GOT3 (cell line): ENCODE measurements at regions not wholly inside any gene's neighbourhood (a gene's known extent, or its start where the extent isn't known, plus 50 kb on each side); places are given as distances from the start of the nearest gene placed in this dataset.
"Not testable (repeated sequence)": the region's sequence is repeated elsewhere in the genome, so short reads cannot be mapped to it uniquely, and the experiment has no call there.

Experiments
- DNase-seq: peaks from one replicate; lab custom pipeline; 2025; ENCODE audit warnings: mixed read lengths; lab: John Stamatoyannopoulos, UW

GRCh38 chr20:40893610-40894236, 134.9 kb upstream of the TOP1 start:
- DNase-seq: no peak

- no peak for DNase-seq
These were observed 134.4 kb upstream of the TOP1 start for GRCh38 chr20:40894237-40894630.

GRCh38 chr20:40895182-40895581, 133.4 kb upstream of the TOP1 start:
- no peak for DNase-seq

- no peak for DNase-seq
These were observed 131.6 kb upstream of the TOP1 start for GRCh38 chr20:40896814-40897700.

- no peak for DNase-seq
These were observed 129.3 kb upstream of the TOP1 start for GRCh38 chr20:40899344-40899743.

- DNase-seq: no peak
These were observed 127.9 kb upstream of the TOP1 start for GRCh38 chr20:40900666-40901215.

GRCh38 chr20:40902661-40903060, 126.0 kb upstream of the TOP1 start:
- DNase-seq: no peak

- no peak for DNase-seq
These were observed 120.3 kb upstream of the TOP1 start for GRCh38 chr20:40908309-40908708.

- DNase-seq: not testable (repeated sequence)
These were observed 119.1 kb upstream of the TOP1 start for GRCh38 chr20:40909489-40909888.

- not testable (repeated sequence) for DNase-seq
These were observed 118.2 kb upstream of the TOP1 start for GRCh38 chr20:40910436-40910835.

GRCh38 chr20:40911152-40911551, 117.5 kb upstream of the TOP1 start:
- not testable (repeated sequence) for DNase-seq

GRCh38 chr20:40913224-40914185, 115.1 kb upstream of the TOP1 start:
- DNase-seq: no peak

GRCh38 chr20:40915756-40916155, 112.9 kb upstream of the TOP1 start:
- DNase-seq: no peak

GRCh38 chr20:40916276-40916675, 112.3 kb upstream of the TOP1 start:
- no peak for DNase-seq

- DNase-seq: no peak
These were observed 108.3 kb upstream of the TOP1 start for GRCh38 chr20:40920291-40920690.

GRCh38 chr20:40922865-40923264, 105.8 kb upstream of the TOP1 start:
- DNase-seq: no peak

- no peak for DNase-seq
These were observed 102.7 kb upstream of the TOP1 start for GRCh38 chr20:40925829-40926510.

GRCh38 chr20:40926928-40927327, 101.7 kb upstream of the TOP1 start:
- no peak for DNase-seq

- DNase-seq: no peak
These were observed 98.1 kb upstream of the TOP1 start for GRCh38 chr20:40930561-40930960.

GRCh38 chr20:40931410-40932044, 97.1 kb upstream of the TOP1 start:
- DNase-seq: no peak

GRCh38 chr20:40932436-40932835, 96.2 kb upstream of the TOP1 start:
- no peak for DNase-seq
